ENCODE measurements at regions not wholly inside any gene's neighbourhood (a gene's known extent, or its start where the extent isn't known, plus 50 kb on each side); places are given as distances from the start of the nearest gene placed in this dataset.

DNA sequence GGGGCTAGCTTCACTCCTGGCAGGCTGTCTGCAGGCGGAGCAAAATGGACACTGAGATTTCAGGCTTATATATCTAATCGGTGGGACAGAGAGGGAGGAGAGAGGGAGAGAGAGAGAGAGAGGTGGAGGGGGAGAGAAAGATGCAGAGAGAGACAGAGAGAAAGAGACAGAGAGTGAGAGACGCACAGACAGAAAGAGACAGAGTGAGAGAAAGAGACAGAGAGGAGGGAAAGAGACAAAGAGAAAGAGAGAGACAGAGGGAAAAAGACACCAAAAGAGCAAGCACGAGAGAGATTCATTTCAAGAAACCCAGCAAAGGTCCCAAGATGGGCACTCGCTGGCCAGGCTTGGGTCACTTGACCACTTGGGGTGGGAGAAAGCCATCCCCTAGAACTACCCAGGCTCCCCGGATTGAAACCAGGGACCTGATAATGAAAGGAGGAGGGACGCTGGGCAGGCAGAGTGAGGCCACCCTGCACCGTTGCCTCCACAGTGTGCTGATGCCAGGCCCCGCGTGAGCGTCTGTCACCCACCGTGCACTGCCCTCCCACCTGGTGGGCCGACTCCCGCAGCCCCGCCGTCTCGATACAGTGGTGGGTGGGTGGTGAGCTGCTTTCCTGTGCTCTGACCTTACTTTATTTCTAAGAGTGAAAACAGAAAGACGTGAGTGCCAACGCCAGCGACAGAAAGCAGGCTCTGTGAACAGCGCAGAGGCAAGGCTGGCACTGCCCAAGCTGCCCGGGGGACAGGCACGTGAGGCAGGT lies 67.9 kb upstream of the SLCO4A1 start:
- no peak overlapping the region for H3K4me3 ChIP-seq (ENCODE audit: low read length)
- H3K4me1 ChIP-seq (ENCODE audit: low read length), result peaks cover 3% of the 10 kb centered on the region; the same call in 1 of the 2 replicates
- H3K36me3 ChIP-seq (replicated peaks; ENCODE audit: low read depth, low read length), result no peaks in the 10 kb centered on the region
- no peaks in the 10 kb centered on the region for H3K79me2 ChIP-seq (ENCODE audit: low read length)
- no peak overlapping the region for H2AFZ ChIP-seq (ENCODE audit: low read depth, low read length)
- no peaks in the 10 kb centered on the region for H3K9me3 ChIP-seq (ENCODE audit: insufficient read depth, low read length)
- no peak overlapping the region for H3K4me2 ChIP-seq (ENCODE audit: low read length)
- H3K27ac ChIP-seq (ENCODE audit: low read length), result no peak overlapping the region
- no peaks in the 10 kb centered on the region for H4K20me1 ChIP-seq (ENCODE audit: insufficient read depth, low read length)
- H3K9ac ChIP-seq (ENCODE audit: low read length), result no peak overlapping the region
- peaks cover 31% of the 10 kb centered on the region for H3K27me3 ChIP-seq (ENCODE audit: low read depth, low read length)
- no peak for TF ChIP-seq EZH2phosphoT487 (IDR thresholded peaks at IDR 0.05; ENCODE audit: low read depth)
- TF ChIP-seq, protein P1, sequence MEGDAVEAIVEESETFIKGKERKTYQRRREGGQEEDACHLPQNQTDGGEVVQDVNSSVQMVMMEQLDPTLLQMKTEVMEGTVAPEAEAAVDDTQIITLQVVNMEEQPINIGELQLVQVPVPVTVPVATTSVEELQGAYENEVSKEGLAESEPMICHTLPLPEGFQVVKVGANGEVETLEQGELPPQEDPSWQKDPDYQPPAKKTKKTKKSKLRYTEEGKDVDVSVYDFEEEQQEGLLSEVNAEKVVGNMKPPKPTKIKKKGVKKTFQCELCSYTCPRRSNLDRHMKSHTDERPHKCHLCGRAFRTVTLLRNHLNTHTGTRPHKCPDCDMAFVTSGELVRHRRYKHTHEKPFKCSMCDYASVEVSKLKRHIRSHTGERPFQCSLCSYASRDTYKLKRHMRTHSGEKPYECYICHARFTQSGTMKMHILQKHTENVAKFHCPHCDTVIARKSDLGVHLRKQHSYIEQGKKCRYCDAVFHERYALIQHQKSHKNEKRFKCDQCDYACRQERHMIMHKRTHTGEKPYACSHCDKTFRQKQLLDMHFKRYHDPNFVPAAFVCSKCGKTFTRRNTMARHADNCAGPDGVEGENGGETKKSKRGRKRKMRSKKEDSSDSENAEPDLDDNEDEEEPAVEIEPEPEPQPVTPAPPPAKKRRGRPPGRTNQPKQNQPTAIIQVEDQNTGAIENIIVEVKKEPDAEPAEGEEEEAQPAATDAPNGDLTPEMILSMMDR (IDR thresholded peaks at IDR 0.05; ENCODE audit: low read depth, low read length), result no peak

- Histone ChIP-seq H3K27me3 (ENCODE audit: low read depth, low read length) (peaks cover 31% of the 10 kb centered on the region), H3K9ac (ENCODE audit: low read length) (no peak overlapping the region), H3K4me2 (ENCODE audit: low read length) (no peak overlapping the region), H3K36me3 (replicated peaks; ENCODE audit: low read depth, low read length) (no peaks in the 10 kb centered on the region), H3K4me1 (ENCODE audit: low read length) (peaks cover 3% of the 10 kb centered on the region; the same call in 1 of the 2 replicates), H3K79me2 (ENCODE audit: low read length) (no peaks in the 10 kb centered on the region), H3K27ac (ENCODE audit: low read length) (no peak overlapping the region), H2AFZ (ENCODE audit: low read depth, low read length) (no peak overlapping the region), H3K9me3 (ENCODE audit: insufficient read depth, low read length) (no peaks in the 10 kb centered on the region), H3K4me3 (ENCODE audit: low read length) (no peak overlapping the region), H4K20me1 (ENCODE audit: insufficient read depth, low read length) (no peaks in the 10 kb centered on the region)
- no peak for TF ChIP-seq EZH2phosphoT487 (IDR thresholded peaks at IDR 0.05; ENCODE audit: low read depth)
- TF ChIP-seq, protein P1 (IDR thresholded peaks at IDR 0.05; ENCODE audit: low read depth, low read length), result no peak
Observed at GRCh38 chr20:62575976-62576722, 66.2 kb upstream of the SLCO4A1 start.

DNA sequence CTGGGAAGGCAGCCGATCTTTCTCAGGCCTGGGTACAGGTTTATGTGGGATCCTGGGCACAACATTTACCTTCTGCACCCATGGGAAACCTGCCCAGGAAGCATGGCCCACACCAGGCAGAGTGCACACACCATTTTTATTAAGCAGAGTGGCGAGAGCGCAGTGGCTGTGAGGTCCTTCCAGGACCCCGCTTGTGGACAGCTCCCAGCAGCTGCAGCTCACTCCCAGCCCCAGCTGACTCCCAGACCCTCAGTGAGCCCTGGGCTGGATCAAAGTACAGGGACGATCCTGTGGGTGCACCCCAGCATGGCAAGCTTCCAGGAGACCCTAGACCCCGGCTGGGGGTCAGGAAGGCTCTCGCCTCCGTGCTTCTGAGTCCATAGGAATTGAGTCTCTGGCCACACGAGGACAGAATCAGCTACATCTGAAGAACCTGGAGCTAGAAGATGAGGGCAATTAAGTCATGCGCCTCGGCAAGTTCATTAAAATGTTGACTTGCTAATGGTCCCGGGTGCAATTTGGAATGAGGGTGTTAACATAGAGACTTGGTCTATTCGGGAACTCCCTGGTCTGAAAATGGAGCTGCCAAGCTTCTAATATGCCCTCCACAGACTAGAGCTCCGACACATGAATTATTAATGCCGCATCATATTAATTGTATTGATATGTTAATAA lies 65.4 kb upstream of the SLCO4A1 start:
- Histone ChIP-seq H3K9me3 (ENCODE audit: insufficient read depth, low read length) (no peaks in the 10 kb centered on the region), H4K20me1 (ENCODE audit: insufficient read depth, low read length) (no peaks in the 10 kb centered on the region), H3K4me2 (ENCODE audit: low read length) (no peak overlapping the region), H3K4me1 (ENCODE audit: low read length) (no peaks in the 10 kb centered on the region), H3K4me3 (ENCODE audit: low read length) (no peak overlapping the region), H3K9ac (ENCODE audit: low read length) (no peak overlapping the region), H2AFZ (ENCODE audit: low read depth, low read length) (no peak overlapping the region), H3K27ac (ENCODE audit: low read length) (no peak overlapping the region), H3K79me2 (ENCODE audit: low read length) (no peaks in the 10 kb centered on the region), H3K27me3 (ENCODE audit: low read depth, low read length) (peaks cover 31% of the 10 kb centered on the region), H3K36me3 (replicated peaks; ENCODE audit: low read depth, low read length) (no peaks in the 10 kb centered on the region)
- TF ChIP-seq EZH2phosphoT487 (IDR thresholded peaks at IDR 0.05; ENCODE audit: low read depth), result no peak
- TF ChIP-seq, protein P1 (IDR thresholded peaks at IDR 0.05; ENCODE audit: low read depth, low read length), result no peak

GRCh38 chr20:62577490-62577836 lies 64.8 kb upstream of the SLCO4A1 start:
- H3K27me3 ChIP-seq (ENCODE audit: low read depth, low read length), result peaks cover 31% of the 10 kb centered on the region
- no peak overlapping the region for H2AFZ ChIP-seq (ENCODE audit: low read depth, low read length)
- H4K20me1 ChIP-seq (ENCODE audit: insufficient read depth, low read length), result no peaks in the 10 kb centered on the region

More at GRCh38 chr20:62577490-62577836, 64.8 kb upstream of the SLCO4A1 start:
- Histone ChIP-seq H3K27ac (ENCODE audit: low read length) (no peak overlapping the region), H3K4me2 (ENCODE audit: low read length) (no peak overlapping the region), H3K9ac (ENCODE audit: low read length) (no peak overlapping the region), H3K4me1 (ENCODE audit: low read length) (no peaks in the 10 kb centered on the region), H3K4me3 (ENCODE audit: low read length) (no peak overlapping the region), H3K36me3 (replicated peaks; ENCODE audit: low read depth, low read length) (no peaks in the 10 kb centered on the region), H3K9me3 (ENCODE audit: insufficient read depth, low read length) (no peaks in the 10 kb centered on the region), H3K79me2 (ENCODE audit: low read length) (no peaks in the 10 kb centered on the region)
- TF ChIP-seq EZH2phosphoT487 (IDR thresholded peaks at IDR 0.05; ENCODE audit: low read depth), result no peak
- TF ChIP-seq, protein P1 (IDR thresholded peaks at IDR 0.05; ENCODE audit: low read depth, low read length), result no peak
